ENCODE measurements at regions not wholly inside any gene's neighbourhood (a gene's known extent, or its start where the extent isn't known, plus 50 kb on each side); places are given as distances from the start of the nearest gene placed in this dataset.

- Mint-ChIP-seq H3K4me3 (no peak overlapping the region), H3K4me1 (no peaks in the 10 kb centered on the region), H3K36me3 (no peaks in the 10 kb centered on the region), H3K27me3 (ENCODE audit: low read depth) (no peaks in the 10 kb centered on the region; the same call in 1 of the 2 replicates), H3K9me3 (no peaks in the 10 kb centered on the region), H3K27ac (no peak overlapping the region)
- DNase-seq (ENCODE audit: low spot score) (no peak), ATAC-seq (no peak)
- CTCF ChIA-PET, result interaction anchor here (0.9 to 1.1 kb wide), 3 partner anchors 8 to 177 kb away, joined by 3 to 4 read pairs (median 3); no protein-coding TSS in a partner anchor
- TF ChIP-seq PRRX2 (CRISPR knock-in tag; IDR thresholded peaks at IDR 0.05) (no peak), ZNF416 (CRISPR knock-in tag; IDR thresholded peaks at IDR 0.05) (no peak), JAZF1 (CRISPR knock-in tag; IDR thresholded peaks at IDR 0.05) (no peak), GABPB1 (CRISPR knock-in tag; IDR thresholded peaks at IDR 0.05) (peak; percentile 84)
- POLR2A ChIA-PET, result no interaction called here
Observed at GRCh38 chr19:30675086-30675485, 302.9 kb downstream of the ZNF536 start.

- no peak for ATAC-seq
- POLR2A ChIA-PET, result no interaction called here
Observed at GRCh38 chr19:30674656-30675055, 302.5 kb downstream of the ZNF536 start.

GRCh38 chr19:30673336-30673735, 301.2 kb downstream of the ZNF536 start:
- CTCF ChIA-PET, result interaction anchor here (1.4 to 1.5 kb wide), 2 partner anchors 9 to 22 kb away, joined by 3 to 6 read pairs; no protein-coding TSS in a partner anchor
- ATAC-seq (no peak), DNase-seq (ENCODE audit: low spot score) (no peak)
- peaks cover 7% of the 10 kb centered on the region for H3K4me1 Mint-ChIP-seq
- POLR2A ChIA-PET, result no interaction called here
- H3K4me3 Mint-ChIP-seq, result no peak overlapping the region
- no peak overlapping the region for H3K27ac Mint-ChIP-seq
- TF ChIP-seq SOX15 (CRISPR knock-in tag; IDR thresholded peaks at IDR 0.05) (no peak), RELA (CRISPR knock-in tag; IDR thresholded peaks at IDR 0.05; ENCODE audit: borderline replicate concordance) (no peak), MYBL2 (CRISPR knock-in tag; IDR thresholded peaks at IDR 0.05) (no peak)
- H3K27me3 Mint-ChIP-seq (ENCODE audit: low read depth), result no peaks in the 10 kb centered on the region; the same call in 1 of the 2 replicates
- no peaks in the 10 kb centered on the region for H3K36me3 Mint-ChIP-seq
- H3K9me3 Mint-ChIP-seq, result no peaks in the 10 kb centered on the region

More at GRCh38 chr19:30674656-30675055, 302.5 kb downstream of the ZNF536 start:
- Mint-ChIP-seq H3K4me3 (no peak overlapping the region), H3K4me1 (peaks cover 1% of the 10 kb centered on the region), H3K9me3 (no peaks in the 10 kb centered on the region), H3K27ac (no peak overlapping the region), H3K36me3 (no peaks in the 10 kb centered on the region), H3K27me3 (ENCODE audit: low read depth) (no peaks in the 10 kb centered on the region; the same call in 1 of the 2 replicates)
- TF ChIP-seq PRDM15 (CRISPR knock-in tag; IDR thresholded peaks at IDR 0.05) (no peak), USF2 (CRISPR knock-in tag; IDR thresholded peaks at IDR 0.05) (0 out of 2 replicates have a peak, but pooled peaks have one; percentile 26)
- no peak for DNase-seq (ENCODE audit: low spot score)
- CTCF ChIA-PET, result interaction anchor here (1.1 to 1.5 kb wide), 3 partner anchors 8 to 116 kb away, joined by 3 to 6 read pairs (median 4); no protein-coding TSS in a partner anchor

- TF ChIP-seq ZNF219 (CRISPR knock-in tag; IDR thresholded peaks at IDR 0.05; ENCODE audit: borderline replicate concordance) (no peak), MAX (CRISPR knock-in tag; IDR thresholded peaks at IDR 0.05) (no peak), PRDM15 (CRISPR knock-in tag; IDR thresholded peaks at IDR 0.05) (no peak), NFATC4 (CRISPR knock-in tag; IDR thresholded peaks at IDR 0.05) (no peak), NFE2L1 (CRISPR knock-in tag; IDR thresholded peaks at IDR 0.05) (no peak), ZNF532 (CRISPR knock-in tag; IDR thresholded peaks at IDR 0.05; ENCODE audit: borderline replicate concordance) (no peak)
- Mint-ChIP-seq H3K27me3 (ENCODE audit: low read depth) (no peaks in the 10 kb centered on the region; the same call in 1 of the 2 replicates), H3K9me3 (no peaks in the 10 kb centered on the region), H3K4me1 (peaks cover 7% of the 10 kb centered on the region), H3K27ac (no peak overlapping the region), H3K4me3 (no peak overlapping the region), H3K36me3 (no peaks in the 10 kb centered on the region)
- ChIA-PET POLR2A (no interaction called here), CTCF (interaction anchor here (1.0 to 1.4 kb wide), 3 partner anchors 16 to 24 kb away, joined by 3 read pairs; no protein-coding TSS in a partner anchor)
- DNase-seq (ENCODE audit: low spot score) (no peak), ATAC-seq (no peak)
Observed at GRCh38 chr19:30672926-30673325, 300.7 kb downstream of the ZNF536 start.
